Coronary artery (tissue), 2 donors: ENCODE measurements at regions not wholly inside any gene's neighbourhood (a gene's known extent, or its start where the extent isn't known, plus 50 kb on each side); places are given as distances from the start of the nearest gene placed in this dataset.

Experiments
- DNase-seq: peaks from one replicate; pipeline ENCODE4 v3.0.0-alpha.2; 2017; ENCODE audit warnings: low spot score
- H3K27ac ChIP-seq, 2 donors: fragments of 200-600 bp; sonication (generic); one replicate each; pipeline ENCODE4 v1.5.1; 2016 to 2019
- H3K4me3 ChIP-seq: fragments of 200-600 bp; sonication (generic); 2 replicates; pipeline ENCODE4 v1.5.1; 2016; ENCODE audit warnings: mild to moderate bottlenecking, moderate library complexity
- CTCF ChIP-seq: fragments of 200-600 bp; sonication (generic); IDR thresholded peaks from one replicate; pipeline ENCODE4 v1.5.1; 2019; ENCODE audit warnings: antibody characterized with exemption

GRCh38 chr12:46884362-46884761 is 58.6 kb upstream of the SLC38A4 start:
- DNase-seq, result no peak
- no peak for TF ChIP-seq CTCF
- no peak overlapping the region for H3K27ac ChIP-seq
- no peak overlapping the region for H3K4me3 ChIP-seq

- no peak overlapping the region for H3K4me3 ChIP-seq
- no peak for DNase-seq
- H3K27ac ChIP-seq, result no peak overlapping the region
- no peak for TF ChIP-seq CTCF
These were observed 60.8 kb upstream of the SLC38A4 start for GRCh38 chr12:46886541-46887041.

- Histone ChIP-seq H3K4me3 (no peak overlapping the region), H3K27ac (no peak overlapping the region)
- TF ChIP-seq CTCF, result no peak
- no peak for DNase-seq
These were observed 62.1 kb upstream of the SLC38A4 start for GRCh38 chr12:46887870-46888269.

GRCh38 chr12:46888568-46888967 is 62.8 kb upstream of the SLC38A4 start:
- Histone ChIP-seq H3K4me3 (no peak overlapping the region), H3K27ac (no peak overlapping the region)
- TF ChIP-seq CTCF, result no peak
- DNase-seq, result no peak

GRCh38 chr12:46891306-46891705 is 65.5 kb upstream of the SLC38A4 start:
- Histone ChIP-seq H3K27ac (no peak overlapping the region), H3K4me3 (no peak overlapping the region)
- TF ChIP-seq CTCF, result no peak
- no peak for DNase-seq

- Histone ChIP-seq H3K4me3 (no peak overlapping the region), H3K27ac (no peak overlapping the region)
- no peak for TF ChIP-seq CTCF
- DNase-seq, result no peak
These were observed 66.4 kb upstream of the SLC38A4 start for GRCh38 chr12:46892034-46892705.

- Histone ChIP-seq H3K4me3 (no peak overlapping the region), H3K27ac (no peak overlapping the region)
- DNase-seq, result no peak
- no peak for TF ChIP-seq CTCF
These were observed 67.1 kb upstream of the SLC38A4 start for GRCh38 chr12:46892887-46893286.
